ENCODE measurements at regions not wholly inside any gene's neighbourhood (a gene's known extent, or its start where the extent isn't known, plus 50 kb on each side); places are given as distances from the start of the nearest gene placed in this dataset.
"Not testable (repeated sequence)": the region's sequence is repeated elsewhere in the genome, so short reads cannot be mapped to it uniquely, and the experiment has no call there.

- no peak for DNase-seq
Observed at GRCh38 chr4:186775902-186776301, 52.2 kb upstream of the FAT1 start.

- no peak for DNase-seq
Observed at GRCh38 chr4:186778134-186778533, 54.5 kb upstream of the FAT1 start.

- DNase-seq, result no peak
Observed at GRCh38 chr4:186780291-186781031, 56.8 kb upstream of the FAT1 start.

- no peak for DNase-seq
Observed at GRCh38 chr4:186781032-186781917, 57.6 kb upstream of the FAT1 start.

GRCh38 chr4:186782302-186782701 lies 58.6 kb upstream of the FAT1 start:
- DNase-seq, result no peak

- no peak for DNase-seq
Observed at GRCh38 chr4:186787536-186787935, 63.9 kb upstream of the FAT1 start.

- DNase-seq, result no peak
Observed at GRCh38 chr4:186789651-186790050, 66.0 kb upstream of the FAT1 start.

GRCh38 chr4:186790630-186791029 lies 67.0 kb upstream of the FAT1 start:
- no peak for DNase-seq

GRCh38 chr4:186792728-186793366 lies 69.2 kb upstream of the FAT1 start:
- DNase-seq, result no peak

GRCh38 chr4:186798951-186799659 lies 75.4 kb upstream of the FAT1 start:
- no peak for DNase-seq

GRCh38 chr4:186805020-186805820 lies 81.6 kb upstream of the FAT1 start:
- no peak for DNase-seq

- DNase-seq, result not testable (repeated sequence)
Observed at GRCh38 chr4:186805917-186806316, 82.3 kb upstream of the FAT1 start.

GRCh38 chr4:186806679-186807421 lies 83.2 kb upstream of the FAT1 start:
- DNase-seq, result no peak

- DNase-seq, result no peak
Observed at GRCh38 chr4:186807808-186808629, 84.4 kb upstream of the FAT1 start.

GRCh38 chr4:186808630-186809018 lies 85.0 kb upstream of the FAT1 start:
- DNase-seq, result peak; percentile 20

GRCh38 chr4:186809070-186809469 lies 85.4 kb upstream of the FAT1 start:
- no peak for DNase-seq

GRCh38 chr4:186810613-186811150 lies 87.0 kb upstream of the FAT1 start:
- DNase-seq, result no peak

- no peak for DNase-seq
Observed at GRCh38 chr4:186812592-186812991, 88.9 kb upstream of the FAT1 start.

- no peak for DNase-seq
Observed at GRCh38 chr4:186813377-186814068, 89.9 kb upstream of the FAT1 start.

All from activated CD4-positive, alpha-beta T cell treated with anti-CD3 and anti-CD28 coated beads for 48 hours (primary cell).